Caco-2 (cell line): ENCODE measurements at regions not wholly inside any gene's neighbourhood (a gene's known extent, or its start where the extent isn't known, plus 50 kb on each side); places are given as distances from the start of the nearest gene placed in this dataset.

Experiments used
- BruUV-seq: library from RNA; stranded (reverse); fragments of 400-500 nt; replicated peaks from 2 replicates; lab custom pipeline; 2021; lab: Mats Ljungman, UMichigan
- CTCF ChIA-PET: fragments of 300-600 bp; sonication (Branson Sonifier 250); formaldehyde crosslinking; loops from one replicate; lab custom pipeline; 2022; ENCODE audit warnings: antibody characterized with exemption; lab: Charles Lee
- POLR2A ChIA-PET: fragments of 300-600 bp; sonication (Branson Sonifier 250); formaldehyde crosslinking; loops from one replicate; lab custom pipeline; 2022; ENCODE audit warnings: antibody characterized with exemption; lab: Charles Lee
- DNase-seq, 2 experiments: peaks; one replicate each; pipeline versions ENCODE4 v3.0.0 to v3.0.0-alpha.2; 2020 to 2022
- H3K27me3 ChIP-seq: replicated peaks from 2 replicates; pipeline ENCODE4 v1.6.0; 2011; ENCODE audit warnings: low read length; ENCODE audit not compliant: control insufficient read depth, insufficient read depth
- H3K36me3 ChIP-seq: 2 replicates; pipeline ENCODE4 v1.5.1; 2011; ENCODE audit warnings: low read length; ENCODE audit not compliant: control insufficient read depth, insufficient read depth
- H3K4me1 ChIP-seq: fragments of 250-450 bp; sonication (Bioruptor Pico); 2 replicates; pipeline ENCODE4 v1.5.1; 2020; ENCODE audit warnings: mild to moderate bottlenecking
- H3K4me3 ChIP-seq: 2 replicates; pipeline ENCODE4 v1.5.1; 2011; ENCODE audit warnings: low read depth, mild to moderate bottlenecking, control low read depth, low read length
- H3K9me3 ChIP-seq: fragments of 250-450 bp; sonication (Bioruptor Pico); 2 replicates; pipeline ENCODE4 v1.5.1; 2020; ENCODE audit warnings: mild to moderate bottlenecking, moderate library complexity
- H3K27ac Mint-ChIP-seq: one replicate; pipeline ENCODE4 v1.8.0; 2022; ENCODE audit warnings: mixed read lengths; ENCODE audit not compliant: unreplicated experiment
- H3K27me3 Mint-ChIP-seq: one replicate; pipeline ENCODE4 v1.8.0; 2022; ENCODE audit warnings: mixed read lengths; ENCODE audit not compliant: insufficient read depth, unreplicated experiment
- H3K36me3 Mint-ChIP-seq: one replicate; pipeline ENCODE4 v1.8.0; 2022; ENCODE audit warnings: mild to moderate bottlenecking, mixed read lengths; ENCODE audit not compliant: insufficient read depth, unreplicated experiment
- H3K4me1 Mint-ChIP-seq: one replicate; pipeline ENCODE4 v1.8.0; 2022; ENCODE audit warnings: low read depth, mixed read lengths; ENCODE audit not compliant: unreplicated experiment
- H3K4me3 Mint-ChIP-seq: one replicate; pipeline ENCODE4 v1.8.0; 2022; ENCODE audit warnings: mild to moderate bottlenecking, moderate library complexity, mixed read lengths; ENCODE audit not compliant: unreplicated experiment
- H3K9me3 Mint-ChIP-seq: one replicate; pipeline ENCODE4 v1.8.0; 2022; ENCODE audit warnings: mixed read lengths; ENCODE audit not compliant: unreplicated experiment
- CTCF ChIP-seq, 2 experiments: fragments of 200-600 bp in 1 of 2; IDR thresholded peaks; 1 replicate in 1 of 2; 2 replicates in 1 of 2; pipeline versions ENCODE4 v1.5.1 to v1.8.0; 2011 to 2022; ENCODE audit warnings: antibody characterized with exemption in 1 of 2, control low read depth in 1 of 2, inconsistent platforms in 1 of 2, low read depth in 1 of 2, low read length in 1 of 2, mild to moderate bottlenecking in 1 of 2, moderate library complexity in 1 of 2; ENCODE audit not compliant: insufficient read depth in 1 of 2, severe bottlenecking in 1 of 2, unreplicated experiment in 1 of 2
- intact Hi-C: fragments of 100-400 bp; cut with micrococcal nuclease; formaldehyde crosslinking; loops from one replicate; pipeline ENCODE4 v1.10.0; 2022; ENCODE audit not compliant: unreplicated experiment

DNA sequence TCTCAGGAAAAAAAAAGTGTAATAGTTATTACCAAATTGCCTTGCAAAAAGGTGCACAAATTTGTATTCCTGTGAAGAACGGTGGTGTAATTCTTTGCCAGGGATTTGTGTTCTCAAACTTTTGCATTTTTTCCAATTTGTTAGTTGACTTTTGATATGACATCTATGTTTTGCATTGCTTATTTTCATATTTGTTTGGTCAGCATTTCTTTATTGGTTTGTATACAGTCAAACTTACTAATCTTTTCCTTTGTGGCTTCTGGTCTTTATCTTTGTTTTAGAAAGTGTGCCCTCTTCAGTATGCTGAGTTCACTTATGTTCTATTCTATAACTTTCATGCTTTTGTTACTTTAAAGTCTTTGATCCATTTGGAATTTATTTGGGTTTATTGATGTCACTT is 226.2 kb upstream of the ZFHX3 start:
- H3K4me1 Mint-ChIP-seq, result no peaks in the 10 kb centered on the region
- Histone ChIP-seq H3K4me3 (no peak overlapping the region), H3K4me1 (no peaks in the 10 kb centered on the region), H3K27me3 (no peaks in the 10 kb centered on the region), H3K36me3 (no peaks in the 10 kb centered on the region), H3K9me3 (peaks cover 3% of the 10 kb centered on the region; the same call in 1 of the 2 replicates)
- no peak overlapping the region for H3K4me3 Mint-ChIP-seq
- intact Hi-C loops, result no loop called here
- ChIA-PET POLR2A (no interaction called here), CTCF (no interaction called here)
- H3K9me3 Mint-ChIP-seq, result peaks cover 12% of the 10 kb centered on the region
- H3K27me3 Mint-ChIP-seq, result peaks cover 9% of the 10 kb centered on the region
- TF ChIP-seq CTCF (IDR thresholded peaks at IDR 0.05; ENCODE audit: insufficient read depth in 1 of 2, low read depth in 1 of 2, low read length in 1 of 2, severe bottlenecking in 1 of 2, unreplicated experiment in 1 of 2), result no peak
- H3K36me3 Mint-ChIP-seq, result no peaks in the 10 kb centered on the region
- no peak overlapping the region for H3K27ac Mint-ChIP-seq
- BruUV-seq, result no TSS peak
- DNase-seq, result no peak

DNA sequence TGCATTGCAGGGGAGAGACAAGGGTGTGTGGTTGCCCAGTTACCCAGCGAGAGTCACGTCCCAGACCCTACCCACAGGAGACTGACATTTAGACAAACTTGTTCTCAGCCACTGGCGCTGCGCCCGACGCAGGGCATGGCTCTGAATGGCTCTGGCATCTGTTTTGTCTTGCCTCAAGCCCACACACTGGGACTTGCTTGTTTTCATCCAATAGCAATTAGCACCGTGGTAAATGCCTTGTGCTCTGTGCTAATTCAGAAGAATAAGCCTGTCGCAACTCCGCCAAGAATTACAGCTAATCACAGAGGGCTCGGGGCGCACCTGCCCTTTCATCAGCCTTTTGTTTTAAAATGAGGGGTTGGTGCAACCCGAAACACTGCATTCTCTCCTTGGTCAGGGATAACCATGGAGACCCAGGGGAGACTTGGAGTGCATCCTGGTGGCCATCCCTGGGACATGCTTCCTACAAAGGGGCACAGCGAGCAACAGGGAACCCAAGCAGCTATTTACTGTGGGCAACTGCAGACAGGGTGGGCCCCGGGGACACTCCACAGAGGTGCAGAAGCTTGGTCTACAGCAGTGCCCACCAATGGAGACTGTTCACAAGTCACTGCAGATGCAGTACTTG is 220.6 kb upstream of the ZFHX3 start:
- no peaks in the 10 kb centered on the region for H3K4me1 Mint-ChIP-seq
- BruUV-seq, result no TSS peak
- no peak overlapping the region for H3K4me3 Mint-ChIP-seq
- H3K36me3 ChIP-seq, result no peaks in the 10 kb centered on the region
- POLR2A ChIA-PET, result no interaction called here
- H3K9me3 ChIP-seq, result no peaks in the 10 kb centered on the region; the same call in 1 of the 2 replicates
- H3K27ac Mint-ChIP-seq, result no peak overlapping the region
- H3K4me3 ChIP-seq, result no peak overlapping the region
- peak; percentile 35 to 55 for TF ChIP-seq CTCF (IDR thresholded peaks at IDR 0.05; ENCODE audit: insufficient read depth in 1 of 2, low read depth in 1 of 2, low read length in 1 of 2, severe bottlenecking in 1 of 2, unreplicated experiment in 1 of 2)
- H3K27me3 Mint-ChIP-seq, result peaks cover 13% of the 10 kb centered on the region
- DNase-seq, result peak in 1 of 2 experiments; percentile 34
- intact Hi-C loops, result no loop called here
- H3K36me3 Mint-ChIP-seq, result no peaks in the 10 kb centered on the region
- H3K9me3 Mint-ChIP-seq, result no peaks in the 10 kb centered on the region
- H3K4me1 ChIP-seq, result no peaks in the 10 kb centered on the region
- CTCF ChIA-PET, result interaction anchor here (1.0 to 1.2 kb wide), 2 partner anchors 35 to 92 kb away, joined by 3 to 4 read pairs; no protein-coding TSS in a partner anchor
- no peaks in the 10 kb centered on the region for H3K27me3 ChIP-seq

GRCh38 chr16:73265935-73266334 is 218.0 kb upstream of the ZFHX3 start:
- Histone ChIP-seq H3K4me3 (no peak overlapping the region), H3K36me3 (no peaks in the 10 kb centered on the region), H3K27me3 (no peaks in the 10 kb centered on the region), H3K4me1 (no peaks in the 10 kb centered on the region), H3K9me3 (peaks cover 4% of the 10 kb centered on the region; the same call in 1 of the 2 replicates)
- H3K27ac Mint-ChIP-seq, result no peak overlapping the region
- BruUV-seq, result no TSS peak
- peaks cover 9% of the 10 kb centered on the region for H3K9me3 Mint-ChIP-seq
- H3K27me3 Mint-ChIP-seq, result peaks cover 17% of the 10 kb centered on the region
- intact Hi-C loops, result no loop called here
- ChIA-PET CTCF (no interaction called here), POLR2A (no interaction called here)
- no peaks in the 10 kb centered on the region for H3K4me1 Mint-ChIP-seq
- no peak overlapping the region for H3K4me3 Mint-ChIP-seq
- no peak for TF ChIP-seq CTCF (IDR thresholded peaks at IDR 0.05; ENCODE audit: insufficient read depth in 1 of 2, low read depth in 1 of 2, low read length in 1 of 2, severe bottlenecking in 1 of 2, unreplicated experiment in 1 of 2)
- no peaks in the 10 kb centered on the region for H3K36me3 Mint-ChIP-seq
- DNase-seq, result no peak
